Epithelial cell of proximal tubule (primary cell): ENCODE measurements at regions not wholly inside any gene's neighbourhood (a gene's known extent, or its start where the extent isn't known, plus 50 kb on each side); places are given as distances from the start of the nearest gene placed in this dataset.

Experiments used
- DNase-seq: peaks from one replicate; pipeline ENCODE4 v3.0.0-alpha.2; 2011; ENCODE audit warnings: low read depth
- H3K4me3 ChIP-seq: 2 replicates; pipeline ENCODE4 v1.5.1; 2011; ENCODE audit warnings: low read depth, mild to moderate bottlenecking, low read length
- CTCF ChIP-seq: conservative IDR thresholded peaks from 2 replicates; pipeline ENCODE4 v1.5.1; 2012; ENCODE audit warnings: low read depth, mild to moderate bottlenecking, low read length

GRCh38 chr21:28877318-28877884, 115.3 kb downstream of the LTN1 start:
- no peak overlapping the region for H3K4me3 ChIP-seq
- no peak for TF ChIP-seq CTCF
- DNase-seq: no peak

GRCh38 chr21:28875078-28875477, 117.6 kb downstream of the LTN1 start:
- no peak for TF ChIP-seq CTCF
- no peak for DNase-seq
- no peak overlapping the region for H3K4me3 ChIP-seq

- TF ChIP-seq CTCF: no peak
- DNase-seq: no peak
- H3K4me3 ChIP-seq: no peak overlapping the region
Measured at GRCh38 chr21:28872218-28872617, 120.5 kb downstream of the LTN1 start.

GRCh38 chr21:28871388-28872010, 121.2 kb downstream of the LTN1 start:
- no peak overlapping the region for H3K4me3 ChIP-seq
- DNase-seq: no peak
- TF ChIP-seq CTCF: no peak

GRCh38 chr21:28867401-28867800, 125.3 kb downstream of the LTN1 start:
- H3K4me3 ChIP-seq: no peak overlapping the region
- DNase-seq: no peak
- no peak for TF ChIP-seq CTCF

GRCh38 chr21:28865488-28866186, 127.0 kb downstream of the LTN1 start:
- DNase-seq: no peak
- H3K4me3 ChIP-seq: no peak overlapping the region
- TF ChIP-seq CTCF: no peak

GRCh38 chr21:28858424-28858823, 134.3 kb downstream of the LTN1 start:
- no peak for DNase-seq
- TF ChIP-seq CTCF: no peak
- H3K4me3 ChIP-seq: no peak overlapping the region
